Nephron progenitor cell (in vitro differentiated cells): ENCODE measurements at regions not wholly inside any gene's neighbourhood (a gene's known extent, or its start where the extent isn't known, plus 50 kb on each side); places are given as distances from the start of the nearest gene placed in this dataset.
A peak's percentile ranks its signal among the peaks of the same experiment; 100 is the strongest.

ENCODE experiments used
- DNase-seq: peaks from one replicate; pipeline ENCODE4 v3.0.0; 2021
- H3K27ac Mint-ChIP-seq: 2 replicates; pipeline ENCODE4 v1.8.0; 2021; ENCODE audit warnings: mild to moderate bottlenecking, moderate library complexity, mixed read lengths
- H3K27me3 Mint-ChIP-seq: 2 replicates; pipeline ENCODE4 v1.8.0; 2021; ENCODE audit warnings: mild to moderate bottlenecking, low read depth, mixed read lengths; ENCODE audit not compliant: poor library complexity
- H3K36me3 Mint-ChIP-seq: 2 replicates; pipeline ENCODE4 v1.8.0; 2021; ENCODE audit warnings: low read depth, mixed read lengths
- H3K4me1 Mint-ChIP-seq: 2 replicates; pipeline ENCODE4 v1.8.0; 2021; ENCODE audit warnings: mixed read lengths
- H3K4me3 Mint-ChIP-seq: 2 replicates; pipeline ENCODE4 v1.8.0; 2021; ENCODE audit warnings: mild to moderate bottlenecking, moderate library complexity, mixed read lengths
- H3K9me3 Mint-ChIP-seq: 2 replicates; pipeline ENCODE4 v1.8.0; 2021; ENCODE audit warnings: mild to moderate bottlenecking, moderate library complexity, mixed read lengths
- CTCF ChIP-seq: fragments of 200-600 bp; sonication (generic); IDR thresholded peaks from 2 replicates; pipeline ENCODE4 v1.5.0; 2021; ENCODE audit warnings: antibody characterized with exemption

DNA sequence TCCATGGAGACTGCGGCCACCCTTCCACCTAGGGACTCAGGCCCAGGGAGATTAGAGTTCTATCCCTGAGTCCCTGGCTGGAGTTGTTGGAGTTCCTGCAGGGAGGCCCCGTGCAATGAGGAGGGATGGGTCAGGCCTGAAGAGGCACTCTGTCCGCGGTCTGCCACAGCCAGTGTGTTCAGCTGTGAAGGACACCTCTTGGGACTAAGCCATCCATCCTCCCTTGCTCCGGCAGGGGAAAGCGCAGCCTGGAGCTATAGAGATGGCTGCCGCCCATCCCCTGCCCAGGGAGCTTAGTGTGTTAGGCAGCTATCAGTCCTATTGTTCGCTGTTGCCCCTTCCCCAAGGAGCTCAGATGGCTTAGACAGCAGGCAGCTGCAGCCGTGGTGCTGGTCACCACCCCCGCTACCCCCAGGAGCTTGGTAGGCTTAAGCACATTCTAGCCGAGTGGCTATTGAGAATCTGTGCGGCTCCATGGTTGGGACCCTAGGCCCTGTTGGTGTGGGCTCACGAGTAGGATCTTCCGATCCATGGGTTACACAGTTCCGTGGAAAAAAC lies 141.3 kb downstream of the CYB561 start:
- peaks cover 11% of the 10 kb centered on the region for H3K27me3 Mint-ChIP-seq
- H3K27ac Mint-ChIP-seq, result no peak overlapping the region
- peaks cover 50% of the 10 kb centered on the region for H3K9me3 Mint-ChIP-seq
- DNase-seq, result no peak
- H3K36me3 Mint-ChIP-seq, result peaks cover 32% of the 10 kb centered on the region
- no peak overlapping the region for H3K4me3 Mint-ChIP-seq
- no peak for TF ChIP-seq CTCF
- no peaks in the 10 kb centered on the region for H3K4me1 Mint-ChIP-seq

GRCh38 chr17:63305857-63306256 lies 140.2 kb downstream of the CYB561 start:
- H3K4me3 Mint-ChIP-seq, result no peak overlapping the region
- no peak for TF ChIP-seq CTCF
- H3K27me3 Mint-ChIP-seq, result peaks cover 11% of the 10 kb centered on the region
- no peak for DNase-seq
- peaks cover 47% of the 10 kb centered on the region for H3K9me3 Mint-ChIP-seq
- H3K36me3 Mint-ChIP-seq, result peaks cover 32% of the 10 kb centered on the region
- H3K27ac Mint-ChIP-seq, result peak overlapping the region; percentile 25
- no peaks in the 10 kb centered on the region for H3K4me1 Mint-ChIP-seq

DNA sequence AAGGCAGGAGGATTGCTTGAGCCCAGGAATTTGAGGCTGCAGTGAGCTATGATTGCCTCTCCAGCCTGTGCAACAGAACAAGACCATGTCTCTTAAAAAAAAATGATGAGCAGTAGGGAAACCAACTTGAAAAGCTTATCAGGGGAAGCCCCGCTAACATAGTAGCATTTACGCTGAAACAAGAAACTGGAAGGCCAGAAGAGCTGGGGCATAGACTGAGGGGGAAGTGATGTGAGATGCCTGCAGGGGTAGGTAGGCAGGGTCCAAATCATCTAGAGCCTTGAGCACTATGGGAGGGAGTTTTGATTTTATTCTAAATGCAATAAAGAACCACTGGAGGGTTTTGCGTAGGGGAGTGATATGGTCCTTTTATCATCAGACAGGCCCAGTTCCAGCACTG lies 139.3 kb downstream of the CYB561 start:
- peaks cover 37% of the 10 kb centered on the region for H3K9me3 Mint-ChIP-seq
- H3K36me3 Mint-ChIP-seq, result peaks cover 26% of the 10 kb centered on the region
- H3K27ac Mint-ChIP-seq, result no peak overlapping the region
- no peak for DNase-seq
- H3K4me1 Mint-ChIP-seq, result no peaks in the 10 kb centered on the region
- no peak overlapping the region for H3K4me3 Mint-ChIP-seq
- H3K27me3 Mint-ChIP-seq, result peaks cover 7% of the 10 kb centered on the region
- TF ChIP-seq CTCF, result no peak

GRCh38 chr17:63308272-63308671 lies 137.8 kb downstream of the CYB561 start:
- H3K4me3 Mint-ChIP-seq, result no peak overlapping the region
- H3K27ac Mint-ChIP-seq, result peak overlapping the region; percentile 44
- H3K36me3 Mint-ChIP-seq, result peaks cover 16% of the 10 kb centered on the region
- H3K4me1 Mint-ChIP-seq, result no peaks in the 10 kb centered on the region
- no peak for TF ChIP-seq CTCF
- H3K27me3 Mint-ChIP-seq, result peaks cover 4% of the 10 kb centered on the region
- no peak for DNase-seq
- H3K9me3 Mint-ChIP-seq, result peaks cover 23% of the 10 kb centered on the region

DNA sequence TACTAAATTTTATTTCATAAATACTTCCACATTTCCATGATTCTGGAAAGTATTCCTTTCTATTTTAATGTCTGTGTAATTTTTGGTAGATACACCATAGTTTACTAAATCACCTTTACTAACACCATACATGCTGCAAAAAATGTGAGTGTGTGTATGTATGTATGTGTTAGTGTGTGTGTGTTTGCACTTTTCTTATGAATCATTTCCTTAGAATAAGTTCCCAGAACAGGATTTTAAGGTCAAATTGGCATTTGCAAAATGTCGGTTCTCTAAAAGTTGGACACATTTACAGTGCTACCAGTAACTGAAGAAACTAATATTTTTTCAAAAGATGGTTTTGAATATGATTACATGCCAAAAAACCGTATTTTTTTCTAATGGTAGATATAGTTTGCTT lies 137.1 kb downstream of the CYB561 start:
- peaks cover 9% of the 10 kb centered on the region for H3K36me3 Mint-ChIP-seq
- H3K4me1 Mint-ChIP-seq, result no peaks in the 10 kb centered on the region
- no peak for DNase-seq
- peaks cover 16% of the 10 kb centered on the region for H3K9me3 Mint-ChIP-seq
- H3K27me3 Mint-ChIP-seq, result peaks cover 4% of the 10 kb centered on the region
- H3K27ac Mint-ChIP-seq, result no peak overlapping the region
- TF ChIP-seq CTCF, result no peak
- H3K4me3 Mint-ChIP-seq, result no peak overlapping the region

DNA sequence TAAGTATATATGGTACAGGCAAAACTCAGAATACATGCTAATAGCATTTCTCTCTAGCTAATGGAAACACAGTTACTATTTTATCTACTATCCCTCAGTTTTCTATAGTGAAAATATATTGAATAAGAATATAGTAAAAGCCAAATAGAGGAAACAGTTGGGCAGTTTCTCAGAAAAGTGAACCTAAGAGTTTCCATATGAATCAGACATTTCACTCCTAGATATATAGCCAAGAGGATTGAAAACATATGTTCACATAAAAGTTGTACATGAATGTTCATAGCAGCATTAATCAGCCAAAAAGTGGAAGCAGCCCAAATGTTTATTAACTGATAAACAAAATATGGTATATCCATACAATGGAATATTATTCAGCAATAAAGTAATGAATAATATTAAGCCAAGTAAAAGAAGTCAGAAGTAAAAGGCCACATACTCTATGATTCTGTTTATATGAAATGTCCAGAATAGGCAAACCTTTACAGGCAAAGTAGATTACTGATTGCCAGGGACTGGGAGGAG lies 134.6 kb downstream of the CYB561 start:
- H3K27me3 Mint-ChIP-seq, result no peaks in the 10 kb centered on the region
- H3K27ac Mint-ChIP-seq, result no peak overlapping the region
- DNase-seq, result no peak
- peaks cover 12% of the 10 kb centered on the region for H3K9me3 Mint-ChIP-seq
- no peak for TF ChIP-seq CTCF
- peaks cover 19% of the 10 kb centered on the region for H3K36me3 Mint-ChIP-seq
- no peak overlapping the region for H3K4me3 Mint-ChIP-seq
- H3K4me1 Mint-ChIP-seq, result peaks cover 10% of the 10 kb centered on the region
